IPS DF 6.9 (cell line): ENCODE measurements at regions not wholly inside any gene's neighbourhood (a gene's known extent, or its start where the extent isn't known, plus 50 kb on each side); places are given as distances from the start of the nearest gene placed in this dataset.

Experiments used
- DNase-seq: peaks from one replicate; pipeline ENCODE4 v3.0.0-alpha.2; 2013; ENCODE audit warnings: low read depth, low spot score
- H3K27ac ChIP-seq: one replicate; pipeline ENCODE4 v1.5.1; 2013; ENCODE audit warnings: low read length, control low read depth
- H3K27me3 ChIP-seq: 2 replicates; pipeline ENCODE4 v1.6.1; 2013; ENCODE audit warnings: mild to moderate bottlenecking, low read length; ENCODE audit not compliant: control insufficient read depth, insufficient read depth
- H3K36me3 ChIP-seq: 2 replicates; pipeline ENCODE4 v1.6.1; 2013; ENCODE audit warnings: low read length; ENCODE audit not compliant: control insufficient read depth, insufficient read depth
- H3K4me1 ChIP-seq: 2 replicates; pipeline ENCODE4 v1.6.1; 2013; ENCODE audit warnings: low read length; ENCODE audit not compliant: control insufficient read depth, insufficient read depth
- H3K4me3 ChIP-seq: 2 replicates; pipeline ENCODE4 v1.5.1; 2013; ENCODE audit warnings: mild to moderate bottlenecking, low read length
- H3K9me3 ChIP-seq: 2 replicates; pipeline ENCODE4 v1.6.1; 2013; ENCODE audit warnings: low read length, inconsistent platforms; ENCODE audit not compliant: control insufficient read depth, insufficient read depth
- WGBS: extraction: QIAGEN DNeasy Blood & Tissue Kit; methylation state at CpG from one replicate; pipeline ENCODE4 v1.1.7; 2013; ENCODE audit warnings: mixed read lengths, missing lambda C conversion rate; ENCODE audit not compliant: insufficient read length, insufficient coverage; 5-methylcytosine and 5-hydroxymethylcytosine counted together

GRCh38 chr5:159758189-159758588 is 158.1 kb upstream of the ADRA1B start:
- Histone ChIP-seq H3K4me1 (no peaks in the 10 kb centered on the region), H3K27me3 (no peaks in the 10 kb centered on the region), H3K4me3 (no peak overlapping the region), H3K9me3 (no peaks in the 10 kb centered on the region), H3K27ac (no peak overlapping the region), H3K36me3 (no peaks in the 10 kb centered on the region)
- no peak for DNase-seq
- WGBS = no CpG with 5 or more reads among the region's 4 CpGs

DNA sequence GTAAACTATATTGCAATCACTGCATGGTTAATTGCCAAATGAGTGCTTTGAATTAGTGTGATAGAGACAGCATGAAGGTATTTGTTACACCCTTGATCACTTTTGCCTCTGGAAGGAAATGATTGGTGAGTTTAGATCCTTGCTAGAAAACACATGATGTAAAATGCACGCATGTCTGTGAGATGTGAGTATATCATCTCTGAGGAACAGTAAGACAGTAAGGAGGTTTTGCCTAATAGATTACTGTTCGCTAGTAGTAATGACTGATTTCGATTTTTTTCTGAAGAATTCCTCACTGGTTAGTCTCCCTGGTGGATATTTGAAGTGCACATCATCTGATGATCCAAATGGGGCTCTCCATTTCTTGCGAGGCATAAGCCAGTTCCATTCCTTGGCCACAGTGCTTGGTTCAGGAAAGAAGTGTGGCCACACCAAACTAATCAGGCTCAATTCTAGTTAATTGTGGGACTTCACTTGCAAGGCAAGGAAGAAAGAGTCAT is 156.4 kb upstream of the ADRA1B start:
- Histone ChIP-seq H3K36me3 (no peaks in the 10 kb centered on the region), H3K4me1 (no peaks in the 10 kb centered on the region), H3K27ac (no peak overlapping the region), H3K9me3 (no peaks in the 10 kb centered on the region), H3K27me3 (no peaks in the 10 kb centered on the region), H3K4me3 (no peak overlapping the region)
- WGBS = no CpG with 5 or more reads among the region's 4 CpGs
- no peak for DNase-seq

- no peaks in the 10 kb centered on the region for H3K36me3 ChIP-seq
- no peaks in the 10 kb centered on the region for H3K9me3 ChIP-seq
- H3K4me3 ChIP-seq = no peak overlapping the region
- no peak for DNase-seq
- H3K4me1 ChIP-seq = peaks cover 2% of the 10 kb centered on the region; the same call in 1 of the 2 replicates
- H3K27me3 ChIP-seq = no peaks in the 10 kb centered on the region
- H3K27ac ChIP-seq = no peak overlapping the region
- no CpG with 5 or more reads among the region's 2 CpGs for WGBS
These were observed 153.4 kb upstream of the ADRA1B start for GRCh38 chr5:159762921-159763320.

- H3K27ac ChIP-seq = no peak overlapping the region
- no peak for DNase-seq
- H3K9me3 ChIP-seq = no peaks in the 10 kb centered on the region
- no peaks in the 10 kb centered on the region for H3K36me3 ChIP-seq
- H3K4me1 ChIP-seq = peaks cover 4% of the 10 kb centered on the region; the same call in 1 of the 2 replicates
- no peaks in the 10 kb centered on the region for H3K27me3 ChIP-seq
- H3K4me3 ChIP-seq = no peak overlapping the region
- no CpG with 5 or more reads among the region's 9 CpGs for WGBS
These were observed 152.7 kb upstream of the ADRA1B start for GRCh38 chr5:159763562-159763961.

DNA sequence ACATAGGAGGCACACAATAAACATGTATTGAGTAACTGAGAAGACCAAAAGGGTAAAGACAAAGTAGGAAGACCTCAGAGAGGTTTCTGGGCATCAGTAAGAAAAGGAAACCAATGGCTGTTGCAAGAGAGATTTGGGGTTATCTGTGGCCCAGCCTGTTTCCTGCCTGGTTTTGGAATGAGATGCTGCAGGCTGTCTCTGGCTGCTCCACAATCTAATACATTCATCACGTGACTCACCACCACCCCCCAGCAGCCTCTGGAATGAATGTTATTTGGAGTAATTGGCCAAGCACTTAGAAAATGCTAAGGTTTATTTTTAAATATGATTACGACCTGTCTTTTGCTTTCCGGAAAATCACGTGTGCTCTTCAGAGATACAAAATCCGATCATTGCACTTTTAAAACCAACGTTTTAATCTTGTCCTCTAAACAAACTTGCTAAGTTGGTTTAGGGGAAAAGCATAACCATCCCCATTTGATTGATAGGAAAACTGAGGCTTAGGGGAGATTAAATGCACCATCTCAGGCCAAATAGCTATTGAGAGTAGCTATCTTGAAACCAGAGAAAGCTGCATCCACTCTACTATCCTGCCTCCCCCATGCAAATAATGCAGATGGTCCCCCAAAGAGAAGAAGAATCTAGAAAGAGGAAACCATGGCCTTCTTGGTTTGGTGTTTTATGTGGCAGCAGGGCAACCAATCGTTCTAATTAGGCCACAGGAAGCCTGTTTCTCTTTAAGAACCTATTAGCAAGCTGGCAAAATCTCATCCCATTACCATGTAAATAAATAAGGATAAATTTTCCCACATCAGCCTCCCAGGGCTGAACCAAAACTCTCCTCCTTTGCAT is 151.8 kb upstream of the ADRA1B start:
- Histone ChIP-seq H3K27ac (no peak overlapping the region), H3K4me3 (no peak overlapping the region), H3K4me1 (peaks cover 6% of the 10 kb centered on the region), H3K36me3 (no peaks in the 10 kb centered on the region), H3K27me3 (no peaks in the 10 kb centered on the region), H3K9me3 (no peaks in the 10 kb centered on the region)
- no peak for DNase-seq
- no CpG with 5 or more reads among the region's 7 CpGs for WGBS

DNA sequence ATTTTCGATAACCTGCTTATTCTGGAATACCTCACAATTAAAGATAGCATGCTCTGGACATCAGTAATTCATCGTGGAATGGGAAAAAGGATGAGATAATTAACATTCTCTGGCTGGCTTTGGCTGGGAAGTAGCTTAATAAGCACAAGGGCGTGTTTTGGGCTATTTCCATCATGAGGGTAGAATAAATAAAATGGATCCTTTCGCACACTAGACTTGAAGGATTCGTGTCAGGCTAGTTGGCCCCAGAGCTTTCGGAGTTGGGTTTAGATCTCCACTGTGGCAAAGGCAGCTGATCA is 151.2 kb upstream of the ADRA1B start:
- Histone ChIP-seq H3K9me3 (no peaks in the 10 kb centered on the region), H3K27ac (no peak overlapping the region), H3K27me3 (no peaks in the 10 kb centered on the region), H3K4me1 (peaks cover 6% of the 10 kb centered on the region), H3K4me3 (no peak overlapping the region), H3K36me3 (no peaks in the 10 kb centered on the region)
- DNase-seq = no peak
- no CpG with 5 or more reads among the region's 6 CpGs for WGBS

GRCh38 chr5:159765760-159766517 is 150.3 kb upstream of the ADRA1B start:
- Histone ChIP-seq H3K4me1 (peaks cover 6% of the 10 kb centered on the region), H3K36me3 (no peaks in the 10 kb centered on the region), H3K27ac (no peak overlapping the region), H3K4me3 (no peak overlapping the region), H3K27me3 (no peaks in the 10 kb centered on the region), H3K9me3 (no peaks in the 10 kb centered on the region)
- DNase-seq = no peak
- no CpG with 5 or more reads among the region's 8 CpGs for WGBS

- peaks cover 6% of the 10 kb centered on the region for H3K4me1 ChIP-seq
- no peaks in the 10 kb centered on the region for H3K9me3 ChIP-seq
- H3K36me3 ChIP-seq = no peaks in the 10 kb centered on the region
- H3K4me3 ChIP-seq = no peak overlapping the region
- H3K27ac ChIP-seq = no peak overlapping the region
- no peak for DNase-seq
- no CpG with 5 or more reads among the region's 2 CpGs for WGBS
- no peaks in the 10 kb centered on the region; the same call in 1 of the 2 replicates for H3K27me3 ChIP-seq
These were observed 148.0 kb upstream of the ADRA1B start for GRCh38 chr5:159768243-159768642.

DNA sequence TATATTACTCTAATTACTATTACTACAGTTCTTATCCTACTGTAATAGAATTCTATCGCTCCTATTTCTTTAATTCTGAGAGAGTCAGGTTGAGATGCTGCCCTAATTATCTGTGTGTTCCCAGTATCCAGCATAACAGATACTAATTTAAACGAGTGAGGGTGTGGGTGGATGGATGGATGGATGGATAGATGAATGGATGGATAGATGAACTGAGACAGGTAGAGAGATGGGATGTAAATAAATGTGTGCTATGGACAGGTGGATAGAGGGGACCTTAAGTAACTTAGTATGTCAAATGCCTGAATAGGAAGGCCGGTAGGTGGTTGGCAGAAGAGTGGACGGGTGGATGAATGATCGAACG is 143.6 kb upstream of the ADRA1B start:
- H3K4me3 ChIP-seq = no peak overlapping the region
- no peaks in the 10 kb centered on the region for H3K36me3 ChIP-seq
- H3K27ac ChIP-seq = no peak overlapping the region
- no peak for DNase-seq
- no peaks in the 10 kb centered on the region for H3K9me3 ChIP-seq
- H3K4me1 ChIP-seq = peaks cover 10% of the 10 kb centered on the region
- peaks cover 3% of the 10 kb centered on the region; the same call in 1 of the 2 replicates for H3K27me3 ChIP-seq
- WGBS = no CpG with 5 or more reads among the region's 6 CpGs

DNA sequence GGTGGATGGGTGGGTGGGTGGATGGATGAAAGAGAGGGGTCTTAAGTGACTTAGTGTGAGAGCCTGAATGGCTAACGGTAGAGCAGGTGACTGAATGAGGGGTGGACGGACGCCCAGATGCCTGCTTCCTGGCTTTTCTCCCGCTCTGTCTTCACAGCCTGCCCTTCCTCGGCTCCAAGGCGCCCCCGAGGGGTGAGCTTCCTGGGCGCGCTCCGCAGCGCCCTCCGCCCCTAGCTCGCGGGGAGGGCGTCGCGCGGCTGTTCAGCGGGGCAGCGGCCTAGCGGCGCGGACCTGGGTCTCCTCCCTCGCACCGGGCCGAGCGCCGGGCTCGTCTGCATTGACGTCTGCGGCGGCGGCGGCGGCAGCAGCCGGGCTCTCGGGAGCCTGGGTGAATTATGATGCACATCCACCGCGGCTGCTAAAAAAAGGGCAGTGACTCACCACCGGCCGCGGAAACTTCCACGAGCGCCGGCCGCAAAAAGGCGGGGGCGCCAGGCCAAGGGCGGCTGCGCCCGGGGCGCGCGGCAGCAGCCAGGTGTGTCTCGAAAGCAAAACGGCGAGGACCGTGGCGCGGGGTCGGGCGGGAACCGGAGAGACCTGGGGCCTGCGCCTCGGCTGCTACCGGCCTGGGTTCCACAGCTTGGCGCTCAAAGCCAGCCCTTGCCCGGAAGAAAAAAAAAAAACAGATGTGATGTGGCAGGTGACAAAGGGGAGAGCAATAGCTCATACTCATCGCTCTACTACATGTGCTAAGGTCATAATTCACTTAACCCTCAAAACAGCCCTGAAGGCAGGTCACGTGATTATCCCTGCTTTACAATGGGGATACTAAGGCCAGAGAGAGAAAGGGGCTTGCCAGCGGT is 143.0 kb upstream of the ADRA1B start:
- Histone ChIP-seq H3K36me3 (no peaks in the 10 kb centered on the region), H3K27me3 (peaks cover 3% of the 10 kb centered on the region; the same call in 1 of the 2 replicates), H3K9me3 (no peaks in the 10 kb centered on the region), H3K4me1 (peaks cover 6% of the 10 kb centered on the region), H3K4me3 (peak overlapping the region; percentile 25; the same call in 1 of the 2 replicates), H3K27ac (no peak overlapping the region)
- no peak for DNase-seq
- no CpG with 5 or more reads among the region's 71 CpGs for WGBS
